ENCODE measurements at regions not wholly inside any gene's neighbourhood (a gene's known extent, or its start where the extent isn't known, plus 50 kb on each side); places are given as distances from the start of the nearest gene placed in this dataset.

DNA sequence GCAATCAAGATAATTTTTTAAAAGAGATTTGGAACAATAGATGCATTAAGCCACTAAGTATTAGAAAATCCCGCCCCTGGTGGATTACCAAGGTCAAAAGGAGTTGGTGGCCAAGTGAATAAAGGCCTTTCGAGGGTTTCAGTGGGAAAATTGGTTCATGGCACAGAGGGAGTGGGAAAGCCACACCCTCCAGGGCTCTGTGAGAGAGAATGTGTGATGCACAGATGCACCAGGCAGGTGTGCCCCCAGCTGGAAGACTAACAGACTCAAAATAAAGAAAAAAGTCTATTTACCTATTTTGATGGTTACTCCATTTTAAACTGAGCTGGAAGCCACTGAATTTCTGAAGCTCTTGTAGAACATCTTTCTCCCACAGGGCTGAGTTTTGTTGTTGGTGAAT, 278.0 kb downstream of the DRD1 start:
- no peak for DNase-seq
- no peaks in the 10 kb centered on the region for H3K36me3 ChIP-seq (replicated peaks; ENCODE audit: control insufficient read depth, insufficient read depth, low read length)
- H3K4me3 ChIP-seq (ENCODE audit: insufficient read depth, low read depth, low read length) = no peak overlapping the region
- H3K27me3 ChIP-seq (ENCODE audit: control insufficient read depth, insufficient read depth, low read length) = no peaks in the 10 kb centered on the region

DNA sequence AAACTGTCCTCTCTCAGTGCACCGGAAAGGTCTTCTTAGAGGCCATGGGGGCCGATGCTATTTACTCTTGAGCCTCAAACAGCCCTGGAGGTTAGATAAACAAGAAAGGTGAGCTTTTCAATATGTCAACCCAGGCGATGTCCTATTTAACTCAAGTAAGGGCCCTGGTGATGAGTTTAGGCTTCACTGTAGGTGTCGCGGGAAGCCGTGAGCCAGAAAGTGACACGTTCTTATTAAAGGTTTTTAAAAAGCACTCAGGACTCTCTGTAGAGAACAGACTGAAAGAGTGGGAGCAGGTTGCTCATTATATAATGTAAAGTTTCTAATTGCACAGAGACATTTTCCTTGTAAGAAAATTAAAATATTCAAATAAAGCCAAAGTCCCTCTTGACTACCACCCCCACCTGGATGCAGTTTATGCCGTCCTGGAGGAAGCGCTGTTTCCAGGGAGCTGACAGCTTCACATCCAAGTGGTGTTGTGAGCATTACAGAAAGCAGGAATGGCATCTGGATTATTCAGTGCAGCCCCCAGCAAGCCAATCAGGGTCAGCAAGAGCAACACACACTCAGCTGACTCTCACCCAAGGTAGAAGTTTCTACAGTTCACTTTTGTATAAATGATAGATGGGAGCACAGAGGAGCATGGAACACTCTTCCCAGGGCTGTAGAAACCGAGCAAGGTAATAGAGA, 280.3 kb downstream of the DRD1 start:
- Histone ChIP-seq H3K27me3 (ENCODE audit: control insufficient read depth, insufficient read depth, low read length) (no peaks in the 10 kb centered on the region), H3K4me3 (ENCODE audit: insufficient read depth, low read depth, low read length) (no peak overlapping the region), H3K36me3 (replicated peaks; ENCODE audit: control insufficient read depth, insufficient read depth, low read length) (no peaks in the 10 kb centered on the region)
- DNase-seq = no peak

DNA sequence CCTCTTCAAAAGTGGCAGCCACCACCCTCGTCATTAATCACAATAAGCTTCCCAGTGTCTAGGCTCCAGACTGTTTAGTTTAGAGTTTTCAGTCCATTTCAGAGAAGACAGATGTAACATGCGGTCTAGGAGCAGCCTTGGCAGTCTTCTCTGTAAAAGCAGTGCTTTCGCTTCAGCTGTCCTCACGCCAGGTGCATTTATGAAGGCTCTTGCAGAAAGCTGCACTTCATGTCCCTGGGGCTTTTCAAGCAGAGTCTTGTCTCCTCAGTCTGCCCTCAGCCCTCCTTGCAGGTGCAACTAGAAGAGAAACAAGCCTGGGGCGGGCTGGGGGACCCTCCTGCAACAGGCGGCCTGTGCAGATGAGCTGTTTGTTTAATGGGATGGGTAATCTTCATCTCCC, 281.9 kb downstream of the DRD1 start:
- no peaks in the 10 kb centered on the region for H3K36me3 ChIP-seq (replicated peaks; ENCODE audit: control insufficient read depth, insufficient read depth, low read length)
- H3K4me3 ChIP-seq (ENCODE audit: insufficient read depth, low read depth, low read length) = no peak overlapping the region
- H3K27me3 ChIP-seq (ENCODE audit: control insufficient read depth, insufficient read depth, low read length) = no peaks in the 10 kb centered on the region
- no peak for DNase-seq

DNA sequence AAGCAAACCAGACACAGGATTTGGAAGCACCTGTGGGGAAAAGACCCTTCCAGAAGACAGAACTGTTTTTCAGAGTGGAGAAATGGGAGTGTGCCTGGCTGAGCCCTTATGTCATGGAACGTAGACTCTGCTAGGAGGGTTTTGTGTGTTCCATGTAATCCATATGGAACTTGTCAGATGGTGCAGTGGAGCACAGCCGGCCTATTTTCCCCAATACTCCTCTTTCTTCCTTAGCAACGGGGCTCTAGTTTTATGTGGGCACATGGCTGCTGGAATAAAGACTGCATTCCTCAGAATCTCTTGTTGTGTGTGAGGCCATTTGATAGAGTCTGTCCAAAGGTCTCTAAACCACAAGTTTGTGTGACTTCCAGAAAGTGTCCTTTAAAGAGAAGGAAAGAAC, 284.0 kb downstream of the DRD1 start:
- DNase-seq = no peak
- Histone ChIP-seq H3K4me3 (ENCODE audit: insufficient read depth, low read depth, low read length) (no peak overlapping the region), H3K36me3 (replicated peaks; ENCODE audit: control insufficient read depth, insufficient read depth, low read length) (no peaks in the 10 kb centered on the region), H3K27me3 (ENCODE audit: control insufficient read depth, insufficient read depth, low read length) (no peaks in the 10 kb centered on the region)

DNA sequence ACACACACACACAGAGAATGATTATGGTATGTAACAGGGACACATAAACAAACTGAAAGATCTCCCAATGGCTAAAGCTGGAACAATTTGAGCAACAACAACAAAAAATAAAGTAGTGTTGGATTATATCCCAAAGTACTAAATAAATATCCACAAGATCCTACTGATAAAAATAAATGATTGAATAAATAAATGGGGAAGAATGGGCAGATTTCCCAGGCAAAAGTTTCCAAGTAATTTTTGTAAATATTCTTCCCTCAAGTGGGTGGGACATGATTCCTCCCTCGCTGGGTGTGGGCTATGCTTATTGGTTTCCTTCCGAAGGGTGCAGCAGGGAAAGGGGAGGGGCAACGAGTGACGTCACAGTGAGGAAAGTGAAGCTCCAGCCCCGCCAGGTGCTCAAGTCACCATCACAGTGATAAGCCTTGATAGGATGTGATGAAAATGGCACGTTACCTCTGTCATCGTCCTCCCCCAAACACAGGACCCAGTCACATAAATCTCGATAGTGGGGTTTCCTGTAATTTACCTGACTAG, 295.3 kb downstream of the DRD1 start:
- Histone ChIP-seq H3K36me3 (replicated peaks; ENCODE audit: control insufficient read depth, insufficient read depth, low read length) (no peaks in the 10 kb centered on the region), H3K27me3 (ENCODE audit: control insufficient read depth, insufficient read depth, low read length) (no peaks in the 10 kb centered on the region), H3K4me3 (ENCODE audit: insufficient read depth, low read depth, low read length) (no peak overlapping the region)
- no peak for DNase-seq

DNA sequence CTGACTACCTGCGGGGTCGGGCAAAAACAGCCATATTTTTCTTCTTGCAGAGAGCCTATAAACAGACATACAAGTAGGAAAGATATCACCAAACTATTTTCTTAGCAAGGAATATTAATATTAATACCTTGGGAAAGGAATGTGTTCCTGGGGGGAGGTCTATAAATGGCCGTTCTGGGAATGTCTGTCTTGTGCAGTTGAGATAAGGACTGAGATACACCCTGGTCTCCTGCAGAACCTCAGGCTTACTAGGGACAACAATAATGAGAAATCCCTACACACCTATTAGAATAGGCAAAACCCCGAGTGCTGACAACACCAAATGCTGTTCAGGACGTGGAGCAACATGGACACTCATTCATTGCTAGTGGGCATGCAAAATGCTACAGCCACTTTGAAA, 297.2 kb downstream of the DRD1 start:
- no peak overlapping the region for H3K4me3 ChIP-seq (ENCODE audit: insufficient read depth, low read depth, low read length)
- DNase-seq = no peak
- H3K27me3 ChIP-seq (ENCODE audit: control insufficient read depth, insufficient read depth, low read length) = no peaks in the 10 kb centered on the region
- H3K36me3 ChIP-seq (replicated peaks; ENCODE audit: control insufficient read depth, insufficient read depth, low read length) = no peaks in the 10 kb centered on the region

DNA sequence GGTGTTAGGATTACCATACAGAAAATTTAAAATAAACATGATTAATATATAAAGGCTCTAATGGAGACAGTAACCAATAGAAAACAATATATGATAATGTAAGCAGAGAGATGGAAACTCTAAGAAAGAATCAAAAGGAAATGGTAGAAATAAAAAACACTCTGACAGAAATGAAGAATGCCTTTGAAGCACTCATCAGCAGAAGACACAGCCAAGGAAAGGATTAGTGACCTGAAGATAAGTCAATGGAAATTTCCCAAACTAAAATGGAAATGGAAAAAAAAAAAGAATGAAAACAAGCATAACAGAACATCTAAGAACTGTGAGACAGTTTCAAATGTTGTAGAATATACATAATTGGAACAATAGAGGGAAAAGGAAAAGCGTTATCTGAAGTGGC, 302.6 kb downstream of the DRD1 start:
- no peaks in the 10 kb centered on the region for H3K27me3 ChIP-seq (ENCODE audit: control insufficient read depth, insufficient read depth, low read length)
- H3K4me3 ChIP-seq (ENCODE audit: insufficient read depth, low read depth, low read length) = no peak overlapping the region
- no peak for DNase-seq
- no peaks in the 10 kb centered on the region for H3K36me3 ChIP-seq (replicated peaks; ENCODE audit: control insufficient read depth, insufficient read depth, low read length)

DNA sequence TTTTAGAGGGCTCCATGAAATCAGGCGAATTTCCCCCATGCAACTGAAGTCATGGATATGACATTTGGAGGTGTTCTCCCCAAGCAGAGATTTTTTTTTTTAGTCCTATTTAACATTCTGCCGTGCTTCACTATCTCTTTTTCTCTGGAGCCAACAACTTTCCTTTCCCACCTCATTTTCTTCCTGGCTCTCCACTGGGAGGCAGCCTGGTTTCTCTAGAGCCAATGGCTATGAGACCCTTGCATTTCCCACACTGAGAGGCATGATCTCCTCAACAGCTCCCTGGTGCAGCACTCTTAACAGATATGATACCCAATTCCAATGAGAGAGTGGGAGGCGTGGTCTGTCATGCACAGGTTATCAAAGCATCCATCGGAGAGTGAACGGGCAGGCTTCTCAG, 310.8 kb downstream of the DRD1 start:
- Histone ChIP-seq H3K27me3 (ENCODE audit: control insufficient read depth, insufficient read depth, low read length) (no peaks in the 10 kb centered on the region), H3K36me3 (replicated peaks; ENCODE audit: control insufficient read depth, insufficient read depth, low read length) (no peaks in the 10 kb centered on the region), H3K4me3 (ENCODE audit: insufficient read depth, low read depth, low read length) (no peak overlapping the region)
- DNase-seq = no peak

DNA sequence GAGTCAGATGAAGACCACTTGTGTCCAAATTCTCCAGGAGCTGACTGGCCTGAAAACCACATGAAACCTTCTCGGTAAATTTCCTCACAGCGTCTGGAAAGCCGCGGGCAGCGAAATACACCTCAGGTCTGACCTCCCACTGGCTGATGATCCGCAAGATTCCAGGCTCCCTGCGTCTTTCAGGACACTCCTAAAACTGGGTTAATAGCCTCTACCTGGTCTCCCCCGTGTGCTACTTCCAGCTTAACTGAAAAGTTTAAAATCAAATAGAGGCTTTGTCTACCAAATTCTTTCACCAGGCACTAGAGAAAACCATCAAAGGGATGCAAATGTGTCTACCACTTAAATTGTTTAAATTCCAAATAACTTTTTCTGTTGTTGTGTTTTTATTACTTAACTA, 312.6 kb downstream of the DRD1 start:
- no peak for DNase-seq
- no peak overlapping the region for H3K4me3 ChIP-seq (ENCODE audit: insufficient read depth, low read depth, low read length)
- no peaks in the 10 kb centered on the region for H3K36me3 ChIP-seq (replicated peaks; ENCODE audit: control insufficient read depth, insufficient read depth, low read length)

DNA sequence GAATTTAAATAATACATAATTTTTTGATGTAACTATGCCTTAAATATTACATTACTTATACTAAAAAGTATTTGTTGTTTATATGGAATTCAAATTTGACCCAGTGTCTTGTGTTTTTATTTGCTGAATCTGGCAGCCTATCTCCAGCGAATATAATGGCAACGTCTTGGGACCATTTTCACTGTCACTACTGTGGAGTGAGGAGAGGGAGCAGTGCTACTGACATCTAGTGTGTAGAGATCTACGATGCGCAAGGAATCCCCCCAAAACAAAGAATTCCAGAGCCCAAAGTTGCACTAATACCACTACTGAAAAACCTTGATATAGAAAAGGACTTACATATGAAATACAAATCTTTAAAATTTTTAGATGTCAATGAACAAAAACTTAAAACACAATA, 314.4 kb downstream of the DRD1 start:
- Histone ChIP-seq H3K27me3 (ENCODE audit: control insufficient read depth, insufficient read depth, low read length) (no peaks in the 10 kb centered on the region), H3K4me3 (ENCODE audit: insufficient read depth, low read depth, low read length) (no peak overlapping the region), H3K36me3 (replicated peaks; ENCODE audit: control insufficient read depth, insufficient read depth, low read length) (no peaks in the 10 kb centered on the region)
- DNase-seq = no peak

More for the DNA sequence above, 312.6 kb downstream of the DRD1 start:
- no peaks in the 10 kb centered on the region for H3K27me3 ChIP-seq (ENCODE audit: control insufficient read depth, insufficient read depth, low read length)

DNA sequence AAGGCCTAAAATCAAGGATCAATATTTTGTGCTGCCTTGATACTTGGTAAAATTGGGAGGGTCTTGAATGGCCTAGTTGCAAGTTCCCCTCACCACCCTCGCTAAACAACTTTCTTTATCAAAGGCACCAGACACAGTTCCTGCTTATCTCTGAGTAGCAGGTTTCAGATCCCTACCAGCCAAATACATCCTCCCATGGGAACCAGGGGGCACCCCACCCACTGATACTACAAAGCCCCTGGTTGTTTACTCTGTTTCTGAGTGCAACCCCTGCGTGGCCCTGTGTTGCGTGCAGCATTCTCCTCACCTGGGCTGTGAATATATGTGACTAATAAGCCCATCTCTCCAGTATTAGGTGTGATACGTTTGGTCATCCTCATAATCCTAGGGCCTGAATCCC, 314.9 kb downstream of the DRD1 start:
- no peaks in the 10 kb centered on the region for H3K36me3 ChIP-seq (replicated peaks; ENCODE audit: control insufficient read depth, insufficient read depth, low read length)
- DNase-seq = no peak
- no peaks in the 10 kb centered on the region for H3K27me3 ChIP-seq (ENCODE audit: control insufficient read depth, insufficient read depth, low read length)
- no peak overlapping the region for H3K4me3 ChIP-seq (ENCODE audit: insufficient read depth, low read depth, low read length)

DNA sequence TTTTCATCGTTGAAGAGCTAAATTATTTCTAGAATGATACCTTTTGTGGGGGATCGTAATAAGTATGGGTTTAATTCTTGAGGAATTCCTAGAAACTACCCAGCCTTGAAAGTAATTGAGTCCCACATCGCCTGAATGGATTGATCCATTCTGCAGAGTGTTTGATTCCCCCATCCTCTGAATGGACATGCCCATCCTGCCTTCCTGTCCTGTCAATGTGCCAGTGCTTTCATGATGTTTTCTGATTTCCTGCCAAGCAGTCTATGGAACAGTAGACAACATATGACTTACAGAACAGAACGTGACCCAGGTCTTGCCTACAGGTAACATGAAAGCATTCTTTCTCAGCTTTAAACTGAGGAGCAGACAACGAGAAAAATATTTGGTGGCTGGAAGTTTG, 319.2 kb downstream of the DRD1 start:
- no peak overlapping the region for H3K4me3 ChIP-seq (ENCODE audit: insufficient read depth, low read depth, low read length)
- DNase-seq = no peak
- no peaks in the 10 kb centered on the region for H3K27me3 ChIP-seq (ENCODE audit: control insufficient read depth, insufficient read depth, low read length)
- no peaks in the 10 kb centered on the region for H3K36me3 ChIP-seq (replicated peaks; ENCODE audit: control insufficient read depth, insufficient read depth, low read length)

DNA sequence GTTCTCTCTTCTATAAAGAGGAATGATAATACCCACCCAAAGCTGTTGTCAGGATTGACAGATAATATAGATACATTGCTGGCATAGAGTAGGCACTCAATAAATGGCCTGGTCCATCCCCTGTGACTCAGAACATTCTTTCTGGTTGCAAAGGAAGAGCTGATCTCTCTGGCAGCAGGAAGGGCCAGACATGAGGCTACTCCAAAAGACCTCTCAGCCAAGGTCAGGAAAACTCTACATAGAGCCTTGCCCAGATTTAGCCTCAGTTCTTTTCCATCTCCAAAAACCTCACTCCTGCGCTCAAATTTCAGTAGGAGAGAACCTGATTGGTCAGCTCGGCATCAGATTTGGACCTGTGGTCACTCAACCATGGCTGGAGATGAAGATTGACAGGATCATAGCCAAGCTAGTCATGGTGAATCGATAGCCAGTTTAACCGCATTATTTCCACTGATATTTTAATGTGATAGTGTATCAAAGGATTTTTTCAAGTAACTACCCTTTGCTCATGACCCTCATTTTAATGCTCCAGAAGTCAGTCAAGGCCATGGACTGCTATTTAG, 319.6 kb downstream of the DRD1 start:
- Histone ChIP-seq H3K4me3 (ENCODE audit: insufficient read depth, low read depth, low read length) (no peak overlapping the region), H3K36me3 (replicated peaks; ENCODE audit: control insufficient read depth, insufficient read depth, low read length) (no peaks in the 10 kb centered on the region), H3K27me3 (ENCODE audit: control insufficient read depth, insufficient read depth, low read length) (no peaks in the 10 kb centered on the region)
- DNase-seq = no peak

DNA sequence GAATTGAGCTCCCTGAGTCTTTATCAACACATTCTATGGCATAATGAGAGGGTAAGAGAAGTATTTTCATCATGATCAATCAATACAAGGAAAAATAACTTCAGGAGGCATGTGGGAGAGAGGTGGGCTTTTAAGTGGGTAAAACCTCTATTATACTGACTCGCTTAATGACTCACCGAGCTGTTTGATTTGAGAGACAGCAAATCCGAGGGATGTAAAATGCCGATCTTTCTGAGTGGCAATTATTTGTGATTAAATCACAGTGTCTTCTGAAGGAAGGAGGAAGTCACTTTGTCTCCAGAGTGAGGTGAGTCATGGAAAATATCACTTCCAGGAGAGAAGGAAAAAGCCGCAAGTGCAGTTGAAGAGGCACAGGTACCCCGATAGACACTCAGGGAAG, 320.4 kb downstream of the DRD1 start:
- H3K36me3 ChIP-seq (replicated peaks; ENCODE audit: control insufficient read depth, insufficient read depth, low read length) = no peaks in the 10 kb centered on the region
- no peak for DNase-seq
- no peak overlapping the region for H3K4me3 ChIP-seq (ENCODE audit: insufficient read depth, low read depth, low read length)
- no peaks in the 10 kb centered on the region for H3K27me3 ChIP-seq (ENCODE audit: control insufficient read depth, insufficient read depth, low read length)

DNA sequence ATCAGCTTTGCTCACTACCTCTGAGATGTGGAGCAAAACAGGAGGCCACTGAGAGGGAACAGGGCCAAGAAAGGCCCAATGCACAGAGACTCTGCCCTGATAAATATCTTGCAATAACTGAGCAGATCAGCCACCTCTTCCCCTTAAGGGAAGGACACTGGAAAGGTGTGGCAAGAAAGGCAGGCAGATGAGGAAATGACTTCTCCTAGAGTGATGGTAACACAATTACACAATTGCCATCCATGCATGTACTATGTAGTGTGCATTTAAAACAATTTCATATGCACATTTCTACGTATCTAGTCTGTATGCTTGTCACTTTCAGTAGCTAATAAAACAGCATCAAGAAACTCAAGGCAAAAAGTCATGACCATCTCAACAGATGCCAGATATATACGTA, 322.5 kb downstream of the DRD1 start:
- H3K36me3 ChIP-seq (replicated peaks; ENCODE audit: control insufficient read depth, insufficient read depth, low read length) = no peaks in the 10 kb centered on the region
- no peak for DNase-seq
- H3K4me3 ChIP-seq (ENCODE audit: insufficient read depth, low read depth, low read length) = no peak overlapping the region
- H3K27me3 ChIP-seq (ENCODE audit: control insufficient read depth, insufficient read depth, low read length) = no peaks in the 10 kb centered on the region

DNA sequence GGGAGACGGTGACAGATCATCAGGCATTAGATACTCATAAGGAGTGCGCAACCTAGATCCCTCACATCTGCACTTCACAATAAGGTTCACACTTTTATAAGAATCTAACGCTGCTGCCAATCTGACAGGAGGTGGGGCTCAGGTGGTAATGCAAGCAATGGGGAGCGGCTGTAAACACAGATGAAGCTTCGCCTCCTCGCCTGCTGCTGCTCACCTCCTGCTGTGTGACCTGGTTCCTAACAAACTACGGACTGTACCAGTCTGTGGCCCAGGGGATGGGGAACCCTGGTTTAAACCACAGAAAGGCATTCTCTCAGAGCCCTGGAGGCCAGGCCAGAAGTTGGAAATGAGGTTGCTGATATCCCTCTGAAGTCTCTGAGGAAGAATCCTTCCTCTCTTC, 323.6 kb downstream of the DRD1 start:
- Histone ChIP-seq H3K36me3 (replicated peaks; ENCODE audit: control insufficient read depth, insufficient read depth, low read length) (no peaks in the 10 kb centered on the region), H3K4me3 (ENCODE audit: insufficient read depth, low read depth, low read length) (no peak overlapping the region), H3K27me3 (ENCODE audit: control insufficient read depth, insufficient read depth, low read length) (no peaks in the 10 kb centered on the region)
- no peak for DNase-seq

All from H7 (cell line).